ENCODE measurements at regions not wholly inside any gene's neighbourhood (a gene's known extent, or its start where the extent isn't known, plus 50 kb on each side); places are given as distances from the start of the nearest gene placed in this dataset.

DNA sequence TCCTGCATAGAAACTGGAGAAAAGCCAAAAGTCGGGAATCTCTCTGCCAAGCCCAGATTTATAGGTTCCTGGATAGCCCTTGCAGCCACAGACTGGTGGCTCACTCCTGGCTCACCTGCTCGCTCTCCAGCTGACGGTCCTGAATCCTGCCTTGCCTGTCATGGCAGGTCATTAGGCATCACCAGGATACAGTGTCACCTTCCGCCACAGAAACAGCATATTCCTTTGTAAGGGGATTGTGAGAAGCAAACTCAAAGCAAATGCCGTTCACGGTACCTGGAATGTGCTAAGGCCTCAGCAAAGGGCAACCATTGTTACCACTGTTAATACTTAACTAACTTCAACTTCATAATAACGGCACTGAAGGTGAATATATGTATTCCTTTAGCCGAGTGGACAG is 57.1 kb upstream of the GPR45 start:
- Histone ChIP-seq H2AFZ (no peak overlapping the region), H3K27me3 (ENCODE audit: control insufficient read depth, insufficient read depth, low read length) (no peaks in the 10 kb centered on the region), H3K4me3 (ENCODE audit: low read depth, low read length) (no peak overlapping the region), H3K4me1 (no peaks in the 10 kb centered on the region), H3K36me3 (ENCODE audit: control insufficient read depth, insufficient read depth, low read length) (no peaks in the 10 kb centered on the region), H3K9ac (no peak overlapping the region), H3K9me3 (ENCODE audit: control insufficient read depth, low read length) (no peaks in the 10 kb centered on the region), H3K27ac (no peak overlapping the region), H3K79me2 (no peaks in the 10 kb centered on the region), H3K4me2 (ENCODE audit: low read length) (no peak overlapping the region)
- TF ChIP-seq, protein P1, sequence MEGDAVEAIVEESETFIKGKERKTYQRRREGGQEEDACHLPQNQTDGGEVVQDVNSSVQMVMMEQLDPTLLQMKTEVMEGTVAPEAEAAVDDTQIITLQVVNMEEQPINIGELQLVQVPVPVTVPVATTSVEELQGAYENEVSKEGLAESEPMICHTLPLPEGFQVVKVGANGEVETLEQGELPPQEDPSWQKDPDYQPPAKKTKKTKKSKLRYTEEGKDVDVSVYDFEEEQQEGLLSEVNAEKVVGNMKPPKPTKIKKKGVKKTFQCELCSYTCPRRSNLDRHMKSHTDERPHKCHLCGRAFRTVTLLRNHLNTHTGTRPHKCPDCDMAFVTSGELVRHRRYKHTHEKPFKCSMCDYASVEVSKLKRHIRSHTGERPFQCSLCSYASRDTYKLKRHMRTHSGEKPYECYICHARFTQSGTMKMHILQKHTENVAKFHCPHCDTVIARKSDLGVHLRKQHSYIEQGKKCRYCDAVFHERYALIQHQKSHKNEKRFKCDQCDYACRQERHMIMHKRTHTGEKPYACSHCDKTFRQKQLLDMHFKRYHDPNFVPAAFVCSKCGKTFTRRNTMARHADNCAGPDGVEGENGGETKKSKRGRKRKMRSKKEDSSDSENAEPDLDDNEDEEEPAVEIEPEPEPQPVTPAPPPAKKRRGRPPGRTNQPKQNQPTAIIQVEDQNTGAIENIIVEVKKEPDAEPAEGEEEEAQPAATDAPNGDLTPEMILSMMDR (IDR thresholded peaks at IDR 0.05): no peak

DNA sequence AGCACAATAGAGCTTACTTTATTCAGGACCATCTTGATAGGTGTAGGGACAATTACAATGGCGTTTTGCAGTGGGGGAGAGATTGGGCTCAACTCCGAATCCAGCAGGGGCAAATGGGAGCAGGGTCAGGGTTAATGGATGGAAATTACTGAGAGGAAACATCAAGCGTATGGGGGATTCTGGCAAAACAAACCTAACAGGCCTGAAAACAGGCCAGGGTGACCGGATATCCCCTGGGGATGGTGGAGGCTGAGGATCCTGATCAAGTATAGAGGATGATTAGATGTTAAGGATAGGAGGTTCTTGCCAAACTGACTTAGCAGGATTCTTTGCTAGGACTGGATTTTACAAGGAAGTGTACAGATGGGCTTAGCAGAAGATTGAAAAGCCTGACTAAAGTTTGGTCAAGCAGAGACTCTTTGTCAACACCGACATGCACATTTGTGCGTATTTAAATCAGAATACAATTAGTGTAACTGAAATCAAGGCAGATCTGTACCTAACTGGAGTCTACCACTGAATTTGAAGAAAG is 54.5 kb upstream of the GPR45 start:
- TF ChIP-seq, protein P1 (IDR thresholded peaks at IDR 0.05): no peak
- H3K9me3 ChIP-seq (ENCODE audit: control insufficient read depth, low read length): no peaks in the 10 kb centered on the region
- H3K4me3 ChIP-seq (ENCODE audit: low read depth, low read length): no peak overlapping the region
- no peak overlapping the region for H2AFZ ChIP-seq
- no peaks in the 10 kb centered on the region for H3K36me3 ChIP-seq (ENCODE audit: control insufficient read depth, insufficient read depth, low read length)
- no peaks in the 10 kb centered on the region for H3K79me2 ChIP-seq
- no peak overlapping the region for H3K27ac ChIP-seq
- H3K4me2 ChIP-seq (ENCODE audit: low read length): no peak overlapping the region
- H3K4me1 ChIP-seq: no peaks in the 10 kb centered on the region
- no peaks in the 10 kb centered on the region for H3K27me3 ChIP-seq (ENCODE audit: control insufficient read depth, insufficient read depth, low read length)
- H3K9ac ChIP-seq: no peak overlapping the region

DNA sequence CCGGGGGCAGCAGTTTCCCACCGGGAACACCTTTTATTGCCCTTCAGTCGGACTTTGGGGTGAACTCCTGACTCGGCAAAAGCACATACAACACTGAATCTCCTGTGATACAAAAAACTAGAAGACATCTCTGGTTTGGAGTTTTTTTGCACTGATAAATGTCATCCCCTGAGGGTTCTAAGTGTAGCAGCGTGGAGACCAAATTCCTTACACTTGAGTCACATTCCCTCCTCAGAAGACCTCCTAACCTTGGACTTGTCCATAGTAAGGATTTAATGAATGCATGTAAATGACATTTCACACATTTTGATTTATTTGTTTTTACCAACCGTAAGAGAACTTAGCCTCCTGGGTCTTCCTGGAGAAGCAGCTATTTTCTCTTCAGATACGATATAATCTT is 54.0 kb upstream of the GPR45 start:
- TF ChIP-seq, protein P1 (IDR thresholded peaks at IDR 0.05): no peak
- Histone ChIP-seq H3K27me3 (ENCODE audit: control insufficient read depth, insufficient read depth, low read length) (no peaks in the 10 kb centered on the region), H3K9ac (no peak overlapping the region), H3K27ac (no peak overlapping the region), H3K4me1 (no peaks in the 10 kb centered on the region), H3K36me3 (ENCODE audit: control insufficient read depth, insufficient read depth, low read length) (no peaks in the 10 kb centered on the region), H2AFZ (no peak overlapping the region), H3K4me3 (ENCODE audit: low read depth, low read length) (no peak overlapping the region), H3K9me3 (ENCODE audit: control insufficient read depth, low read length) (no peaks in the 10 kb centered on the region), H3K4me2 (ENCODE audit: low read length) (no peak overlapping the region), H3K79me2 (no peaks in the 10 kb centered on the region)

GRCh38 chr2:105188343-105188742 is 53.2 kb upstream of the GPR45 start:
- TF ChIP-seq, protein P1 (IDR thresholded peaks at IDR 0.05): no peak
- H3K4me1 ChIP-seq: no peaks in the 10 kb centered on the region
- H2AFZ ChIP-seq: no peak overlapping the region
- no peaks in the 10 kb centered on the region for H3K9me3 ChIP-seq (ENCODE audit: control insufficient read depth, low read length)
- H3K9ac ChIP-seq: no peak overlapping the region
- H3K36me3 ChIP-seq (ENCODE audit: control insufficient read depth, insufficient read depth, low read length): no peaks in the 10 kb centered on the region
- no peak overlapping the region for H3K4me2 ChIP-seq (ENCODE audit: low read length)
- no peak overlapping the region for H3K4me3 ChIP-seq (ENCODE audit: low read depth, low read length)
- no peak overlapping the region for H3K27ac ChIP-seq
- no peaks in the 10 kb centered on the region for H3K79me2 ChIP-seq
- H3K27me3 ChIP-seq (ENCODE audit: control insufficient read depth, insufficient read depth, low read length): no peaks in the 10 kb centered on the region
